ENCODE measurements at regions not wholly inside any gene's neighbourhood (a gene's known extent, or its start where the extent isn't known, plus 50 kb on each side); places are given as distances from the start of the nearest gene placed in this dataset.
"Not testable (repeated sequence)": the region's sequence is repeated elsewhere in the genome, so short reads cannot be mapped to it uniquely, and the experiment has no call there.

GRCh38 chr20:48528346-48528745, 299.5 kb downstream of the PREX1 start:
- DNase-seq = no peak

- DNase-seq = no peak
Measured at GRCh38 chr20:48527771-48528170, 300.0 kb downstream of the PREX1 start.

- no peak for DNase-seq
Measured at GRCh38 chr20:48526936-48527335, 300.9 kb downstream of the PREX1 start.

- DNase-seq = no peak
Measured at GRCh38 chr20:48525400-48525799, 302.4 kb downstream of the PREX1 start.

- DNase-seq = no peak
Measured at GRCh38 chr20:48524582-48524981, 303.2 kb downstream of the PREX1 start.

GRCh38 chr20:48523191-48523995, 304.4 kb downstream of the PREX1 start:
- no peak for DNase-seq

- DNase-seq = no peak
Measured at GRCh38 chr20:48521121-48521520, 306.7 kb downstream of the PREX1 start.

GRCh38 chr20:48516196-48516595, 311.6 kb downstream of the PREX1 start:
- DNase-seq = not testable (repeated sequence)

GRCh38 chr20:48514577-48514976, 313.2 kb downstream of the PREX1 start:
- not testable (repeated sequence) for DNase-seq

GRCh38 chr20:48512539-48512938, 315.3 kb downstream of the PREX1 start:
- DNase-seq = not testable (repeated sequence)

GRCh38 chr20:48505066-48505465, 322.7 kb downstream of the PREX1 start:
- DNase-seq = not testable (repeated sequence)

GRCh38 chr20:48503166-48503815, 324.5 kb downstream of the PREX1 start:
- DNase-seq = no peak

- DNase-seq = no peak
Measured at GRCh38 chr20:48502758-48503157, 325.0 kb downstream of the PREX1 start.

- DNase-seq = no peak
Measured at GRCh38 chr20:48502016-48502415, 325.8 kb downstream of the PREX1 start.

GRCh38 chr20:48500900-48501299, 326.9 kb downstream of the PREX1 start:
- DNase-seq = not testable (repeated sequence)

- DNase-seq = not testable (repeated sequence)
Measured at GRCh38 chr20:48498939-48499338, 328.9 kb downstream of the PREX1 start.

- not testable (repeated sequence) for DNase-seq
Measured at GRCh38 chr20:48498125-48498524, 329.7 kb downstream of the PREX1 start.

GRCh38 chr20:48493966-48494365, 333.8 kb downstream of the PREX1 start:
- no peak for DNase-seq

GRCh38 chr20:48493331-48493730, 334.5 kb downstream of the PREX1 start:
- not testable (repeated sequence) for DNase-seq

GRCh38 chr20:48492715-48493070, 335.1 kb downstream of the PREX1 start:
- no peak for DNase-seq

- DNase-seq = no peak
Measured at GRCh38 chr20:48492015-48492714, 335.6 kb downstream of the PREX1 start.

- no peak for DNase-seq
Measured at GRCh38 chr20:48490961-48491831, 336.6 kb downstream of the PREX1 start.

GRCh38 chr20:48490341-48490740, 337.5 kb downstream of the PREX1 start:
- DNase-seq = not testable (repeated sequence)
